GM23338 (cell line): ENCODE measurements at regions not wholly inside any gene's neighbourhood (a gene's known extent, or its start where the extent isn't known, plus 50 kb on each side); places are given as distances from the start of the nearest gene placed in this dataset.

Experiments used
- ATAC-seq: fragments of 200-7000 bp; cut with Tn5 transposase; 3 replicates; pipeline ENCODE4 v1.9.1; 2020
- DNase-seq: peaks from one replicate; pipeline ENCODE4 v3.0.0-alpha.2; 2015; ENCODE audit warnings: low spot score
- H2AFZ ChIP-seq: fragments of 200-600 bp; sonication (generic); 2 replicates; pipeline ENCODE4 v1.8.0; 2016; ENCODE audit warnings: antibody characterized with exemption, mild to moderate bottlenecking, moderate library complexity
- H3F3A ChIP-seq: fragments of 200-600 bp; sonication (generic); replicated peaks from 2 replicates; pipeline ENCODE4 v1.8.0; 2017; ENCODE audit warnings: antibody characterized with exemption, mixed run types, low read depth
- H3K27ac ChIP-seq: fragments of 200-600 bp; sonication (generic); 2 replicates; pipeline ENCODE4 v1.6.1; 2016; ENCODE audit warnings: low read depth
- H3K27me3 ChIP-seq: fragments of 200-600 bp; sonication (generic); 2 replicates; pipeline ENCODE4 v1.8.0; 2016; ENCODE audit warnings: mild to moderate bottlenecking, mixed run types, moderate library complexity; ENCODE audit not compliant: insufficient read depth
- H3K36me3 ChIP-seq: fragments of 200-600 bp; sonication (generic); 2 replicates; pipeline ENCODE4 v1.8.0; 2016; ENCODE audit warnings: mild to moderate bottlenecking; ENCODE audit not compliant: insufficient read depth
- H3K4me1 ChIP-seq: fragments of 200-600 bp; sonication (generic); 2 replicates; pipeline ENCODE4 v1.8.0; 2016; ENCODE audit warnings: mild to moderate bottlenecking, moderate library complexity; ENCODE audit not compliant: insufficient read depth
- H3K4me2 ChIP-seq: fragments of 200-600 bp; sonication (generic); 2 replicates; pipeline ENCODE4 v1.7.1; 2017; ENCODE audit warnings: mixed run types
- H3K4me3 ChIP-seq: fragments of 200-600 bp; sonication (generic); 2 replicates; pipeline ENCODE4 v1.6.1; 2016; ENCODE audit warnings: mixed run types
- H3K79me2 ChIP-seq: fragments of 200-600 bp; sonication (generic); replicated peaks from 2 replicates; pipeline ENCODE4 v1.8.0; 2017; ENCODE audit warnings: mild to moderate bottlenecking; ENCODE audit not compliant: insufficient read depth
- H3K9me2 ChIP-seq: fragments of 200-600 bp; sonication (generic); 2 replicates; pipeline ENCODE4 v1.8.0; 2017; ENCODE audit not compliant: insufficient read depth
- H4K20me1 ChIP-seq: fragments of 200-600 bp; sonication (generic); replicated peaks from 2 replicates; pipeline ENCODE4 v1.8.0; 2017; ENCODE audit warnings: mild to moderate bottlenecking; ENCODE audit not compliant: insufficient read depth
- H3K27ac Mint-ChIP-seq: 2 replicates; pipeline ENCODE4 v1.8.0; 2020; ENCODE audit warnings: inconsistent platforms, mild to moderate bottlenecking, moderate library complexity, mixed read lengths
- H3K27me3 Mint-ChIP-seq: 3 replicates; pipeline ENCODE4 v1.8.0; 2022; ENCODE audit warnings: low read depth, mild to moderate bottlenecking, moderate library complexity, mixed read lengths, inconsistent platforms; ENCODE audit not compliant: insufficient read depth, poor library complexity
- H3K36me3 Mint-ChIP-seq: 3 replicates; pipeline ENCODE4 v1.8.0; 2021; ENCODE audit warnings: low read depth, mild to moderate bottlenecking, inconsistent platforms, moderate library complexity, mixed read lengths
- H3K4me1 Mint-ChIP-seq: 3 replicates; pipeline ENCODE4 v1.8.0; 2020; ENCODE audit warnings: mild to moderate bottlenecking, inconsistent platforms, mixed read lengths
- H3K4me3 Mint-ChIP-seq: 3 replicates; pipeline ENCODE4 v1.8.0; 2021; ENCODE audit warnings: moderate library complexity, mild to moderate bottlenecking, inconsistent platforms, mixed read lengths
- H3K9me3 Mint-ChIP-seq: 3 replicates; pipeline ENCODE4 v1.8.0; 2020; ENCODE audit warnings: moderate library complexity, mild to moderate bottlenecking, inconsistent platforms, mixed read lengths
- CTCF ChIP-seq, 2 experiments: fragments of 200-600 bp in 1 of 2; sonication (generic) in 1 of 2; conservative IDR thresholded peaks; 2 replicates each; pipeline versions ENCODE4 v1.5.1 to v1.6.1; 2016 to 2017; ENCODE audit warnings: antibody characterized with exemption in 2 of 2, low read depth in 2 of 2, mild to moderate bottlenecking in 2 of 2, moderate library complexity in 1 of 2
- ETS1 ChIP-seq: IDR thresholded peaks from 2 replicates; pipeline ENCODE4 v1.6.1; 2016; ENCODE audit warnings: antibody characterized with exemption
- EZH2 ChIP-seq: fragments of 200-600 bp; sonication (generic); IDR thresholded peaks from one replicate; pipeline ENCODE4 v1.8.0; 2017; ENCODE audit warnings: antibody characterized with exemption, mild to moderate bottlenecking, low read depth; ENCODE audit not compliant: unreplicated experiment
- JUNB ChIP-seq: IDR thresholded peaks from one replicate; pipeline ENCODE4 v1.6.1; 2016; ENCODE audit warnings: antibody characterized with exemption; ENCODE audit not compliant: unreplicated experiment
- REST ChIP-seq: IDR thresholded peaks from one replicate; pipeline ENCODE4 v1.6.1; 2018; ENCODE audit warnings: antibody characterized with exemption; ENCODE audit not compliant: unreplicated experiment
- STAT1 ChIP-seq: IDR thresholded peaks from one replicate; pipeline ENCODE4 v1.6.1; 2016; ENCODE audit warnings: antibody characterized with exemption; ENCODE audit not compliant: unreplicated experiment
- ZNF114 ChIP-seq: fragments of 250-450 bp; sonication (Bioruptor Pico); IDR thresholded peaks from 2 replicates; pipeline ENCODE4 v1.5.0; 2020; ENCODE audit warnings: mild to moderate bottlenecking, moderate library complexity
- ZNF331 ChIP-seq: fragments of 250-450 bp; sonication (Bioruptor Pico); IDR thresholded peaks from 2 replicates; pipeline ENCODE4 v1.5.0; 2020; ENCODE audit warnings: low read depth, mild to moderate bottlenecking, moderate library complexity
- ZNF462 ChIP-seq: fragments of 250-450 bp; sonication (Bioruptor Pico); IDR thresholded peaks from 2 replicates; pipeline ENCODE4 v1.5.0; 2020; ENCODE audit warnings: mild to moderate bottlenecking, moderate library complexity

GRCh38 chr5:23606927-23607326 lies 99.5 kb downstream of the PRDM9 start (continued):
- no peak for TF ChIP-seq REST

- Histone ChIP-seq H3K4me3 (no peak overlapping the region), H4K20me1 (no peaks in the 10 kb centered on the region), H3K36me3 (0 out of 2 replicates have a peak, but pooled peaks cover 3% of the 10 kb centered on the region), H3K4me2 (no peak overlapping the region), H3F3A (no peaks in the 10 kb centered on the region), H3K9me2 (no peaks in the 10 kb centered on the region; the same call in 1 of the 2 replicates), H3K4me1 (no peaks in the 10 kb centered on the region), H3K27ac (no peak overlapping the region), H3K79me2 (no peaks in the 10 kb centered on the region), H3K27me3 (no peaks in the 10 kb centered on the region), H2AFZ (no peak overlapping the region)
- H3K9me3 Mint-ChIP-seq, result peaks cover 45% of the 10 kb centered on the region
- H3K27me3 Mint-ChIP-seq, result peaks cover 2% of the 10 kb centered on the region
- no peak overlapping the region for H3K4me3 Mint-ChIP-seq
- no peak for DNase-seq
- ATAC-seq, result no peak
- H3K36me3 Mint-ChIP-seq, result peaks cover 37% of the 10 kb centered on the region
- no peaks in the 10 kb centered on the region for H3K4me1 Mint-ChIP-seq
- no peak overlapping the region for H3K27ac Mint-ChIP-seq
- TF ChIP-seq ZNF114 (CRISPR knock-in tag) (no peak), REST (no peak), CTCF (conservative IDR thresholded peaks at IDR 0.05; ENCODE audit: low read depth in 2 of 2) (no peak), JUNB (no peak), ETS1 (no peak), EZH2 (no peak), ZNF331 (CRISPR knock-in tag) (no peak), STAT1 (no peak), ZNF462 (CRISPR knock-in tag) (no peak)
Observed at GRCh38 chr5:23612701-23613100, 105.3 kb downstream of the PRDM9 start.
